K562 (cell line): ENCODE measurements at regions not wholly inside any gene's neighbourhood (a gene's known extent, or its start where the extent isn't known, plus 50 kb on each side); places are given as distances from the start of the nearest gene placed in this dataset.

Experiments used
- ATAC-seq: fragments of 200-7000 bp; cut with Tn5 transposase; 3 replicates; pipeline ENCODE4 v1.9.1; 2020; ENCODE audit warnings: moderate library complexity
- BruUV-seq: library from RNA; stranded (reverse); fragments of 400-500 nt; replicated peaks from 2 replicates; lab custom pipeline; 2021; lab: Mats Ljungman, UMichigan
- CTCF ChIA-PET: fragments of 300-600 bp; formaldehyde crosslinking; extraction: SDS; loops from one replicate; lab custom pipeline; 2021; ENCODE audit warnings: low intra/inter-chr PET ratio; lab: Yijun Ruan, JAX
- POLR2A ChIA-PET: fragments of 300-600, 350-650 bp; sonication (Branson Sonifier 250); formaldehyde crosslinking; extraction: SDS; loops from one replicate; lab custom pipeline; 2021; ENCODE audit warnings: antibody characterized with exemption, inconsistent platforms; lab: Yijun Ruan, JAX
- DNase-seq, 4 experiments: peaks; one replicate each; pipeline versions ENCODE4 v3.0.0 to v3.0.0-alpha.2; 2011 to 2018; ENCODE audit warnings: low spot score in 3 of 4, mixed read lengths in 3 of 4; ENCODE audit errors: extremely low read depth in 1 of 4
- FAIRE-seq: peaks from 2 replicates; lab custom pipeline; 2011; peaks lifted over from hg19 to GRCh38; lab: Jason Lieb, UNC
- H2AFZ ChIP-seq: 2 replicates; pipeline ENCODE4 v1.6.0; 2011; ENCODE audit warnings: low read depth, low read length, control low read depth, inconsistent platforms
- H3K27ac ChIP-seq: fragments of 200-600 bp; 3 replicates; pipeline ENCODE4 v1.8.0; 2011; ENCODE audit warnings: low read depth, mild to moderate bottlenecking, control low read depth, inconsistent platforms, low read length, moderate library complexity, mixed read lengths; ENCODE audit errors: extremely low read depth
- H3K27me3 ChIP-seq, 2 experiments: fragments of 300-600 bp in 1 of 2; 2 replicates in 1 of 2; 3 replicates in 1 of 2; pipeline versions ENCODE4 v1.6.0 to v1.8.0; 2011; ENCODE audit warnings: inconsistent platforms in 2 of 2, low read length in 2 of 2, mild to moderate bottlenecking in 1 of 2, mixed read lengths in 1 of 2, moderate library complexity in 1 of 2; ENCODE audit not compliant: control insufficient read depth in 2 of 2, insufficient read depth in 2 of 2
- H3K36me3 ChIP-seq: fragments of 300-600 bp; 3 replicates; pipeline ENCODE4 v1.8.0; 2011; ENCODE audit warnings: mild to moderate bottlenecking, low read length, inconsistent platforms; ENCODE audit not compliant: control insufficient read depth, insufficient read depth
- H3K4me1 ChIP-seq, 2 experiments: fragments of 200-600 bp in 1 of 2; replicated peaks in 1 of 2; 2 replicates in 1 of 2; 3 replicates in 1 of 2; pipeline versions ENCODE4 v1.5.1 to v1.8.0; 2011; ENCODE audit warnings: inconsistent platforms in 2 of 2, low read length in 2 of 2, mild to moderate bottlenecking in 1 of 2, mixed read lengths in 1 of 2, moderate library complexity in 1 of 2; ENCODE audit not compliant: control insufficient read depth in 2 of 2, insufficient read depth in 2 of 2
- H3K4me2 ChIP-seq: 2 replicates; pipeline ENCODE4 v1.6.1; 2011; ENCODE audit warnings: low read length, control low read depth, inconsistent platforms, mixed read lengths; ENCODE audit not compliant: insufficient read depth
- H3K4me3 ChIP-seq: fragments of 200-600 bp; sonication (generic), shearing (Covaris generic); 2 replicates; pipeline ENCODE4 v1.5.1; 2016; ENCODE audit warnings: control low read depth, inconsistent platforms
- H3K79me2 ChIP-seq: fragments of 200-600 bp; 3 replicates; pipeline ENCODE4 v1.8.0; 2011; ENCODE audit warnings: low read length, inconsistent platforms; ENCODE audit not compliant: control insufficient read depth, insufficient read depth
- H3K9ac ChIP-seq, 2 experiments: 2 replicates each; pipeline versions ENCODE4 v1.6.0 to v1.6.1; 2011; ENCODE audit warnings: low read depth in 2 of 2, low read length in 2 of 2, control low read depth in 1 of 2, inconsistent platforms in 1 of 2, mild to moderate bottlenecking in 1 of 2, mixed read lengths in 1 of 2; ENCODE audit not compliant: insufficient read depth in 1 of 2
- H3K9me1 ChIP-seq: one replicate; pipeline ENCODE4 v1.6.0; 2011; ENCODE audit warnings: inconsistent platforms, mild to moderate bottlenecking, low read length, moderate library complexity; ENCODE audit not compliant: control insufficient read depth, insufficient read depth
- H3K9me3 ChIP-seq: replicated peaks from 2 replicates; pipeline ENCODE4 v1.5.1; 2011; ENCODE audit warnings: low read depth, low read length, inconsistent platforms; ENCODE audit not compliant: control insufficient read depth, insufficient read depth
- H4K20me1 ChIP-seq: replicated peaks from 2 replicates; pipeline ENCODE4 v1.6.1; 2011; ENCODE audit warnings: low read length, inconsistent platforms, mixed read lengths; ENCODE audit not compliant: control insufficient read depth, insufficient read depth
- ARHGAP35 ChIP-seq: fragments of 450-650 bp; IDR thresholded peaks from 2 replicates; pipeline ENCODE4 v1.6.1; 2018; ENCODE audit not compliant: partially characterized antibody
- ARNT ChIP-seq, 2 experiments: fragments of 450-650 bp; IDR thresholded peaks; 2 replicates each; pipeline ENCODE4 v1.6.1; 2016; ENCODE audit warnings: mild to moderate bottlenecking in 1 of 2
- BDP1 ChIP-seq: IDR thresholded peaks from 3 replicates; pipeline ENCODE4 v1.6.1; 2011; ENCODE audit not compliant: insufficient read length, insufficient read depth
- BHLHE40 ChIP-seq: IDR thresholded peaks from 2 replicates; pipeline ENCODE4 v1.6.1; 2011; ENCODE audit warnings: low read length, improper control_type of control experiment
- E2F1 ChIP-seq: sonication (generic); formaldehyde crosslinking; IDR thresholded peaks from 2 replicates; pipeline ENCODE4 v1.8.1; 2023; ENCODE audit warnings: mild to moderate bottlenecking, missing genetic modification reagents, moderate library complexity
- EP300 ChIP-seq: IDR thresholded peaks from 2 replicates; pipeline ENCODE4 v1.6.1; 2012; ENCODE audit warnings: low read length, improper control_type of control experiment
- HDGF ChIP-seq: fragments of 450-650 bp; IDR thresholded peaks from 2 replicates; pipeline ENCODE4 v1.6.1; 2016
- HMGN3 ChIP-seq: IDR thresholded peaks from 2 replicates; pipeline ENCODE4 v1.6.1; 2011; ENCODE audit warnings: borderline replicate concordance, low read depth, mild to moderate bottlenecking, mixed read lengths, low read length; ENCODE audit not compliant: insufficient read length; ENCODE audit errors: extremely low read depth
- NONO ChIP-seq, 2 experiments: fragments of 200-400 bp in 1 of 2; fragments of 450-650 bp in 1 of 2; formaldehyde crosslinking in 1 of 2; IDR thresholded peaks; 2 replicates each; pipeline ENCODE4 v1.6.1; 2017; ENCODE audit warnings: low read depth in 2 of 2, mild to moderate bottlenecking in 2 of 2, moderate library complexity in 2 of 2, low read length in 1 of 2
- SRSF3 ChIP-seq: fragments of 200-400 bp; formaldehyde crosslinking; IDR thresholded peaks from 2 replicates; pipeline ENCODE4 v1.6.1; 2016; ENCODE audit warnings: mild to moderate bottlenecking, low read length, moderate library complexity; ENCODE audit not compliant: insufficient read depth
- ZNF263 ChIP-seq: sonication (generic); formaldehyde crosslinking; IDR thresholded peaks from 2 replicates; pipeline ENCODE4 v1.8.0; 2022; ENCODE audit warnings: mild to moderate bottlenecking, missing genetic modification reagents, borderline replicate concordance
- WGBS: fragments of 100-300 bp; shearing (Covaris generic); methylation state at CpG from one replicate; pipeline ENCODE4 v1.1.6; 2016; ENCODE audit warnings: low coverage, mixed read lengths; ENCODE audit not compliant: insufficient coverage; ENCODE audit errors: missing lambda C conversion rate; 5-methylcytosine and 5-hydroxymethylcytosine counted together
- in situ Hi-C: fragments of 300-500 bp; cut with MboI; formaldehyde crosslinking; loops from 4 replicates; pipeline ENCODE4 v1.15.0; 2018; ENCODE audit warnings: inconsistent platforms, mixed read lengths
- intact Hi-C: fragments of 100-400 bp; cut with micrococcal nuclease; formaldehyde crosslinking; loops from 2 replicates; pipeline ENCODE4 v1.14.2; 2022
- TF ChIP-seq, protein P1 (sequence below): sonication (generic); formaldehyde crosslinking; IDR thresholded peaks from 2 replicates; pipeline ENCODE4 v1.8.1; 2023; ENCODE audit warnings: missing genetic modification reagents, mild to moderate bottlenecking, borderline replicate concordance
- TF ChIP-seq, protein P2 (sequence below): fragments of 250-450 bp; sonication (Bioruptor Pico); IDR thresholded peaks from 2 replicates; pipeline ENCODE4 v1.5.0; 2021

DNA sequence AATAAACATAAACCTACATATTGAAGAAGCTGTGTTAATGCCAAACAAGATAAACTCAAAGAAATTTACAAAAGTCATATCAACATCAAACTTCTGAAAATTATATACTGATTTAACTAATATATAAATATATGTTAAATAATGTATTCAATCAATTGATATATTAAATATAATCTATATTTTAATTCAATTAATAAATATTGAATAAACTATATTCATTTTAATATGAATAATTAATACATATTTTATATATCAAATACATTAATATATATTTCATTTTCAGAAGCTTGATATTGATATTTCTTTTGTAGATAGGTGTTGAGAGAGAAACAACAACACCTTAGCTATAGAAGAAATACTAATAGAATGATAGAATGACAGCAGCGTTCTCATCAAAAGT is 768.1 kb downstream of the MECOM start:
- H3K36me3 ChIP-seq = no peaks in the 10 kb centered on the region
- DNase-seq (no peak), FAIRE-seq (no peak), ATAC-seq (no peak)
- H3K9me1 ChIP-seq = no peaks in the 10 kb centered on the region
- H3K9ac ChIP-seq = no peak overlapping the region
- in situ Hi-C loops = no loop called here
- no peak overlapping the region for H3K4me2 ChIP-seq
- no peak overlapping the region for H2AFZ ChIP-seq
- no peaks in the 10 kb centered on the region; the same call in 1 of the 2 replicates for H3K9me3 ChIP-seq
- ChIA-PET POLR2A (no interaction called here), CTCF (no interaction called here)
- 7% methylated on average over 1 of the region's 1 CpG for WGBS
- no peaks in the 10 kb centered on the region for H4K20me1 ChIP-seq
- no peaks in the 10 kb centered on the region for H3K79me2 ChIP-seq
- H3K27me3 ChIP-seq = no peaks in the 10 kb centered on the region
- no peak overlapping the region for H3K27ac ChIP-seq
- BruUV-seq = no TSS peak
- intact Hi-C loops = no loop called here
- H3K4me1 ChIP-seq = no peaks in the 10 kb centered on the region
- H3K4me3 ChIP-seq = no peak overlapping the region
- no peak for TF ChIP-seq EP300
- TF ChIP-seq, protein P1, sequence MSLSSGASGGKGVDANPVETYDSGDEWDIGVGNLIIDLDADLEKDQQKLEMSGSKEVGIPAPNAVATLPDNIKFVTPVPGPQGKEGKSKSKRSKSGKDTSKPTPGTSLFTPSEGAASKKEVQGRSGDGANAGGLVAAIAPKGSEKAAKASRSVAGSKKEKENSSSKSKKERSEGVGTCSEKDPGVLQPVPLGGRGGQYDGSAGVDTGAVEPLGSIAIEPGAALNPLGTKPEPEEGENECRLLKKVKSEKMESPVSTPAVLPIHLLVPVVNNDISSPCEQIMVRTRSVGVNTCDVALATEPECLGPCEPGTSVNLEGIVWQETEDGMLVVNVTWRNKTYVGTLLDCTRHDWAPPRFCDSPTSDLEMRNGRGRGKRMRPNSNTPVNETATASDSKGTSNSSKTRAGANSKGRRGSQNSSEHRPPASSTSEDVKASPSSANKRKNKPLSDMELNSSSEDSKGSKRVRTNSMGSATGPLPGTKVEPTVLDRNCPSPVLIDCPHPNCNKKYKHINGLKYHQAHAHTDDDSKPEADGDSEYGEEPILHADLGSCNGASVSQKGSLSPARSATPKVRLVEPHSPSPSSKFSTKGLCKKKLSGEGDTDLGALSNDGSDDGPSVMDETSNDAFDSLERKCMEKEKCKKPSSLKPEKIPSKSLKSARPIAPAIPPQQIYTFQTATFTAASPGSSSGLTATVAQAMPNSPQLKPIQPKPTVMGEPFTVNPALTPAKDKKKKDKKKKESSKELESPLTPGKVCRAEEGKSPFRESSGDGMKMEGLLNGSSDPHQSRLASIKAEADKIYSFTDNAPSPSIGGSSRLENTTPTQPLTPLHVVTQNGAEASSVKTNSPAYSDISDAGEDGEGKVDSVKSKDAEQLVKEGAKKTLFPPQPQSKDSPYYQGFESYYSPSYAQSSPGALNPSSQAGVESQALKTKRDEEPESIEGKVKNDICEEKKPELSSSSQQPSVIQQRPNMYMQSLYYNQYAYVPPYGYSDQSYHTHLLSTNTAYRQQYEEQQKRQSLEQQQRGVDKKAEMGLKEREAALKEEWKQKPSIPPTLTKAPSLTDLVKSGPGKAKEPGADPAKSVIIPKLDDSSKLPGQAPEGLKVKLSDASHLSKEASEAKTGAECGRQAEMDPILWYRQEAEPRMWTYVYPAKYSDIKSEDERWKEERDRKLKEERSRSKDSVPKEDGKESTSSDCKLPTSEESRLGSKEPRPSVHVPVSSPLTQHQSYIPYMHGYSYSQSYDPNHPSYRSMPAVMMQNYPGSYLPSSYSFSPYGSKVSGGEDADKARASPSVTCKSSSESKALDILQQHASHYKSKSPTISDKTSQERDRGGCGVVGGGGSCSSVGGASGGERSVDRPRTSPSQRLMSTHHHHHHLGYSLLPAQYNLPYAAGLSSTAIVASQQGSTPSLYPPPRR (CRISPR knock-in tag) = no peak
- TF ChIP-seq ZNF263 (CRISPR knock-in tag) = no peak
- no peak for TF ChIP-seq ARHGAP35
- TF ChIP-seq, protein P2, sequence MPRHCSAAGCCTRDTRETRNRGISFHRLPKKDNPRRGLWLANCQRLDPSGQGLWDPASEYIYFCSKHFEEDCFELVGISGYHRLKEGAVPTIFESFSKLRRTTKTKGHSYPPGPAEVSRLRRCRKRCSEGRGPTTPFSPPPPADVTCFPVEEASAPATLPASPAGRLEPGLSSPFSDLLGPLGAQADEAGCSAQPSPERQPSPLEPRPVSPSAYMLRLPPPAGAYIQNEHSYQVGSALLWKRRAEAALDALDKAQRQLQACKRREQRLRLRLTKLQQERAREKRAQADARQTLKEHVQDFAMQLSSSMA (CRISPR knock-in tag) = no peak
- TF ChIP-seq HMGN3 = no peak
- TF ChIP-seq E2F1 (CRISPR knock-in tag) = no peak
- no peak for TF ChIP-seq NONO (IDR thresholded peaks at IDR 0.05; ENCODE audit: low read depth in 2 of 2, low read length in 1 of 2)
- no peak for TF ChIP-seq HDGF
- no peak for TF ChIP-seq ARNT (IDR thresholded peaks at IDR 0.05)
- TF ChIP-seq SRSF3 = no peak
- no peak for TF ChIP-seq BDP1
- TF ChIP-seq BHLHE40 = no peak
